H9 (cell line): ENCODE measurements at regions not wholly inside any gene's neighbourhood (a gene's known extent, or its start where the extent isn't known, plus 50 kb on each side); places are given as distances from the start of the nearest gene placed in this dataset.

Source experiments
- DNase-seq: peaks from one replicate; pipeline ENCODE4 v3.0.0-alpha.2; 2017
- H2AFZ ChIP-seq: one replicate; pipeline ENCODE4 v1.6.1; 2013; ENCODE audit warnings: mild to moderate bottlenecking, low read length, control low read depth, moderate library complexity
- H2AK5ac ChIP-seq: 2 replicates; pipeline ENCODE4 v1.6.1; 2013; ENCODE audit warnings: low read length, control low read depth, mixed read lengths; ENCODE audit not compliant: insufficient read length
- H2BK120ac ChIP-seq: one replicate; pipeline ENCODE4 v1.6.1; 2013; ENCODE audit warnings: low read depth, mild to moderate bottlenecking, low read length, control low read depth, inconsistent platforms; ENCODE audit not compliant: poor library complexity, severe bottlenecking
- H2BK12ac ChIP-seq: 2 replicates; pipeline ENCODE4 v1.6.1; 2013; ENCODE audit warnings: low read length, control low read depth, mixed read lengths, low read depth; ENCODE audit not compliant: insufficient read length
- H2BK15ac ChIP-seq: 2 replicates; pipeline ENCODE4 v1.6.1; 2013; ENCODE audit warnings: low read depth, low read length, control low read depth
- H2BK20ac ChIP-seq: one replicate; pipeline ENCODE4 v1.6.1; 2013; ENCODE audit warnings: low read depth, mild to moderate bottlenecking, low read length, control low read depth, inconsistent platforms; ENCODE audit not compliant: poor library complexity, severe bottlenecking
- H2BK5ac ChIP-seq: 2 replicates; pipeline ENCODE4 v1.6.1; 2013; ENCODE audit warnings: low read length, control low read depth, mixed read lengths; ENCODE audit not compliant: insufficient read length
- H3K14ac ChIP-seq: 2 replicates; pipeline ENCODE4 v1.6.1; 2013; ENCODE audit warnings: low read length, control low read depth; ENCODE audit not compliant: insufficient read depth
- H3K18ac ChIP-seq: 2 replicates; pipeline ENCODE4 v1.6.1; 2013; ENCODE audit warnings: low read depth, mild to moderate bottlenecking, mixed read lengths, low read length, control low read depth; ENCODE audit not compliant: insufficient read length
- H3K23ac ChIP-seq: 2 replicates; pipeline ENCODE4 v1.6.1; 2013; ENCODE audit warnings: low read length, control low read depth, mixed read lengths, low read depth; ENCODE audit not compliant: insufficient read length
- H3K23me2 ChIP-seq: 2 replicates; pipeline ENCODE4 v1.6.1; 2013; ENCODE audit warnings: low read depth, mild to moderate bottlenecking, mixed read lengths, low read length, control low read depth; ENCODE audit not compliant: insufficient read length, poor library complexity, severe bottlenecking
- H3K27ac ChIP-seq: 2 replicates; pipeline ENCODE4 v1.5.1; 2013; ENCODE audit warnings: low read length, control low read depth, mixed read lengths, low read depth; ENCODE audit not compliant: insufficient read length
- H3K27me3 ChIP-seq: 2 replicates; pipeline ENCODE4 v1.6.1; 2013; ENCODE audit warnings: low read length, control low read depth, inconsistent platforms; ENCODE audit not compliant: insufficient read depth
- H3K4ac ChIP-seq: 2 replicates; pipeline ENCODE4 v1.6.1; 2013; ENCODE audit warnings: low read depth, mild to moderate bottlenecking, control low read depth, inconsistent platforms, low read length, moderate library complexity
- H3K4me1 ChIP-seq: 2 replicates; pipeline ENCODE4 v1.6.1; 2013; ENCODE audit warnings: low read length, control low read depth, inconsistent platforms; ENCODE audit not compliant: insufficient read depth
- H3K4me2 ChIP-seq: 2 replicates; pipeline ENCODE4 v1.6.1; 2013; ENCODE audit warnings: low read length, control low read depth, mixed read lengths; ENCODE audit not compliant: insufficient read length, insufficient read depth
- H3K56ac ChIP-seq: 2 replicates; pipeline ENCODE4 v1.6.1; 2013; ENCODE audit warnings: low read depth, mild to moderate bottlenecking, mixed read lengths, low read length, control low read depth; ENCODE audit not compliant: insufficient read length
- H3K79me1 ChIP-seq: 2 replicates; pipeline ENCODE4 v1.6.1; 2013; ENCODE audit warnings: low read depth, mild to moderate bottlenecking, moderate library complexity, low read length, control low read depth, inconsistent platforms; ENCODE audit not compliant: insufficient read depth, poor library complexity, severe bottlenecking
- H3K79me2 ChIP-seq: 2 replicates; pipeline ENCODE4 v1.6.1; 2013; ENCODE audit warnings: low read length, control low read depth, inconsistent platforms; ENCODE audit not compliant: insufficient read depth
- H3K9ac ChIP-seq: 2 replicates; pipeline ENCODE4 v1.6.1; 2013; ENCODE audit warnings: low read length, control low read depth, mixed read lengths; ENCODE audit not compliant: insufficient read length; ENCODE audit errors: extremely low read depth
- H3K9me3 ChIP-seq: one replicate; pipeline ENCODE4 v1.6.1; 2013; ENCODE audit warnings: low read depth, low read length, inconsistent platforms; ENCODE audit not compliant: control insufficient read depth
- H3T11ph ChIP-seq: one replicate; pipeline ENCODE4 v1.6.1; 2013; ENCODE audit warnings: mild to moderate bottlenecking, low read length, control low read depth, inconsistent platforms
- H4K20me1 ChIP-seq: one replicate; pipeline ENCODE4 v1.6.1; 2013; ENCODE audit not compliant: control insufficient read depth, insufficient read length, insufficient read depth
- H4K5ac ChIP-seq: 2 replicates; pipeline ENCODE4 v1.6.1; 2013; ENCODE audit warnings: low read depth, mild to moderate bottlenecking, mixed read lengths, low read length, control low read depth; ENCODE audit not compliant: insufficient read length
- H4K8ac ChIP-seq: replicated peaks from 2 replicates; pipeline ENCODE4 v1.6.1; 2013; ENCODE audit warnings: low read length, control low read depth, mixed read lengths, low read depth; ENCODE audit not compliant: insufficient read length
- H4K91ac ChIP-seq: 2 replicates; pipeline ENCODE4 v1.6.1; 2013; ENCODE audit warnings: low read depth, mild to moderate bottlenecking, moderate library complexity, mixed read lengths, low read length, control low read depth; ENCODE audit not compliant: insufficient read length
- H3K27ac Mint-ChIP-seq, 3 experiments: 2 replicates in 2 of 3; 3 replicates in 1 of 3; pipeline ENCODE4 v1.8.0; 2020 to 2021; ENCODE audit warnings: mixed read lengths in 3 of 3, mild to moderate bottlenecking in 1 of 3, moderate library complexity in 1 of 3
- H3K27me3 Mint-ChIP-seq: 2 replicates; pipeline ENCODE4 v1.8.0; 2021; ENCODE audit warnings: low read depth, mild to moderate bottlenecking, moderate library complexity, mixed read lengths
- H3K36me3 Mint-ChIP-seq, 3 experiments: 2 replicates in 2 of 3; 3 replicates in 1 of 3; pipeline ENCODE4 v1.8.0; 2020 to 2021; ENCODE audit warnings: low read depth in 3 of 3, mixed read lengths in 3 of 3; ENCODE audit not compliant: insufficient read depth in 1 of 3
- H3K4me1 Mint-ChIP-seq, 2 experiments: 2 replicates each; pipeline ENCODE4 v1.8.0; 2020; ENCODE audit warnings: mixed read lengths in 2 of 2
- H3K4me3 Mint-ChIP-seq, 2 experiments: 2 replicates in 1 of 2; 3 replicates in 1 of 2; pipeline ENCODE4 v1.8.0; 2020 to 2021; ENCODE audit warnings: mild to moderate bottlenecking in 2 of 2, mixed read lengths in 2 of 2, moderate library complexity in 1 of 2
- H3K9me3 Mint-ChIP-seq, 2 experiments: 2 replicates in 1 of 2; 3 replicates in 1 of 2; pipeline ENCODE4 v1.8.0; 2020; ENCODE audit warnings: mild to moderate bottlenecking in 2 of 2, mixed read lengths in 2 of 2, moderate library complexity in 1 of 2
- CTCF ChIP-seq: fragments of 200-600 bp; sonication (generic); conservative IDR thresholded peaks from 3 replicates; pipeline ENCODE4 v1.8.0; 2021; ENCODE audit warnings: antibody characterized with exemption, mild to moderate bottlenecking
- WGBS: extraction: QIAGEN DNeasy Blood & Tissue Kit; methylation state at CpG from one replicate; pipeline ENCODE4 v1.1.7; 2013; ENCODE audit warnings: missing lambda C conversion rate, low lambda C conversion rate, mixed read lengths; ENCODE audit not compliant: insufficient read length; ENCODE audit errors: extremely low coverage; 5-methylcytosine and 5-hydroxymethylcytosine counted together

DNA sequence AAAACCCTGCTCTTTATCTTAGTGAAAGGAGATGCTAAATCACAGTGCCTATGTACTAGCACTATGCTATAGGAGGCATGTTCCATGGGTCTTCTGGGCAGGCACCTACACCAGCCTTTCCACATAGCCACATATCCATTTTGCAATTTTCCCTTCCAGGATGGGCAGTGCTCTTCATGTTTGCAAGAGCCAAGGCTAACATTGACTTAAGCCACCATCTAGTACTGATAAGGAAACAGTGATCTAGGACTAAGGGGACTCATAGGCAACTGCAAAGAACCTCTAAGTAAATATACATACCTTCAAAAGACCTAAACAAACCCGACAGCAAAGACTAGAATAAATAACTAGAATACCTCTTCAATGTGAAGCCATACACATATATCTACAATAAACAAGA is 919.7 kb upstream of the GYPC start:
- Mint-ChIP-seq H3K4me1 (no peaks in the 10 kb centered on the region), H3K36me3 (peaks cover 0 to 12% (median 4%) of the 10 kb centered on the region in 3 experiments; a peak in 4 of 7 replicates), H3K4me3 (no peak overlapping the region), H3K9me3 (peaks cover 25 to 30% of the 10 kb centered on the region in 2 experiments), H3K27ac (no peak overlapping the region), H3K27me3 (no peaks in the 10 kb centered on the region)
- Histone ChIP-seq H2BK5ac (no peak overlapping the region), H3K4ac (no peak overlapping the region), H2BK120ac (no peak overlapping the region), H3K9ac (no peak overlapping the region), H4K20me1 (no peaks in the 10 kb centered on the region), H2BK20ac (no peak overlapping the region), H3K27me3 (no peaks in the 10 kb centered on the region), H3K27ac (no peak overlapping the region), H4K5ac (no peak overlapping the region), H2BK15ac (no peak overlapping the region), H3K4me2 (no peak overlapping the region), H3K9me3 (no peaks in the 10 kb centered on the region), H3T11ph (no peak overlapping the region), H4K91ac (no peak overlapping the region), H3K4me1 (no peaks in the 10 kb centered on the region), H2AK5ac (no peak overlapping the region), H2BK12ac (no peak overlapping the region), H3K18ac (no peak overlapping the region), H3K79me2 (no peaks in the 10 kb centered on the region), H3K56ac (no peak overlapping the region), H3K79me1 (no peaks in the 10 kb centered on the region), H3K23me2 (no peaks in the 10 kb centered on the region), H2AFZ (no peak overlapping the region), H4K8ac (no peak overlapping the region), H3K14ac (no peak overlapping the region), H3K23ac (no peak overlapping the region)
- TF ChIP-seq CTCF: no peak
- no CpG with 5 or more reads among the region's 1 CpG for WGBS
- no peak for DNase-seq
